NT2/D1 (cell line): ENCODE measurements at regions not wholly inside any gene's neighbourhood (a gene's known extent, or its start where the extent isn't known, plus 50 kb on each side); places are given as distances from the start of the nearest gene placed in this dataset.
"Not testable (repeated sequence)": the region's sequence is repeated elsewhere in the genome, so short reads cannot be mapped to it uniquely, and the experiment has no call there.

Experiments used
- DNase-seq: peaks from one replicate; pipeline ENCODE4 v3.0.0-alpha.2; 2011; ENCODE audit warnings: low read depth, low spot score
- H3K27me3 ChIP-seq: 2 replicates; pipeline ENCODE4 v1.6.0; 2011; ENCODE audit warnings: mild to moderate bottlenecking; ENCODE audit not compliant: insufficient read length, insufficient read depth
- H3K36me3 ChIP-seq: 2 replicates; pipeline ENCODE4 v1.6.1; 2011; ENCODE audit warnings: mild to moderate bottlenecking, low read length, mixed read lengths; ENCODE audit not compliant: insufficient read depth, insufficient read length
- H3K4me1 ChIP-seq: 2 replicates; pipeline ENCODE4 v1.5.1; 2011; ENCODE audit not compliant: insufficient read depth, insufficient read length
- H3K4me3 ChIP-seq: 2 replicates; pipeline ENCODE4 v1.5.1; 2011; ENCODE audit warnings: low read depth; ENCODE audit not compliant: insufficient read length
- H3K9ac ChIP-seq: 2 replicates; pipeline ENCODE4 v1.6.0; 2011; ENCODE audit warnings: low read depth; ENCODE audit not compliant: insufficient read length
- H3K9me3 ChIP-seq: 2 replicates; pipeline ENCODE4 v1.5.1; 2011; ENCODE audit warnings: mild to moderate bottlenecking, low read length; ENCODE audit not compliant: insufficient read depth
- SUZ12 ChIP-seq: IDR thresholded peaks from 2 replicates; pipeline ENCODE4 v1.6.1; 2011; ENCODE audit not compliant: insufficient read length, insufficient read depth; ENCODE audit errors: extremely low read depth
- YY1 ChIP-seq: IDR thresholded peaks from 2 replicates; pipeline ENCODE4 v1.6.1; 2011; ENCODE audit not compliant: insufficient read length, insufficient read depth
- ZNF274 ChIP-seq: IDR thresholded peaks from 2 replicates; pipeline ENCODE4 v1.6.1; 2011; ENCODE audit warnings: mild to moderate bottlenecking, low read depth, low read length

GRCh38 chr5:39618391-39618790 is 193.6 kb upstream of the DAB2 start:
- Histone ChIP-seq H3K4me3 (no peak overlapping the region), H3K9ac (no peak overlapping the region), H3K36me3 (no peaks in the 10 kb centered on the region), H3K4me1 (no peaks in the 10 kb centered on the region), H3K9me3 (no peaks in the 10 kb centered on the region), H3K27me3 (no peaks in the 10 kb centered on the region)
- DNase-seq: no peak
- TF ChIP-seq ZNF274 (no peak), SUZ12 (no peak), YY1 (no peak)

- no peaks in the 10 kb centered on the region for H3K9me3 ChIP-seq
- DNase-seq: no peak
Observed at GRCh38 chr5:39616131-39616530, 191.4 kb upstream of the DAB2 start.

GRCh38 chr5:39611076-39611475 is 186.3 kb upstream of the DAB2 start:
- not testable (repeated sequence) for H3K36me3 ChIP-seq, DNase-seq, H3K9me3 ChIP-seq

More at GRCh38 chr5:39616131-39616530, 191.4 kb upstream of the DAB2 start:
- no peaks in the 10 kb centered on the region for H3K36me3 ChIP-seq
- H3K9ac ChIP-seq: no peak overlapping the region
- H3K4me3 ChIP-seq: no peak overlapping the region
- no peaks in the 10 kb centered on the region for H3K27me3 ChIP-seq
- TF ChIP-seq ZNF274 (no peak), YY1 (no peak), SUZ12 (no peak)
- H3K4me1 ChIP-seq: no peaks in the 10 kb centered on the region

GRCh38 chr5:39608024-39608423 is 183.2 kb upstream of the DAB2 start:
- no peak for DNase-seq
- Histone ChIP-seq H3K27me3 (no peaks in the 10 kb centered on the region), H3K4me3 (no peak overlapping the region), H3K9me3 (no peaks in the 10 kb centered on the region), H3K36me3 (no peaks in the 10 kb centered on the region), H3K4me1 (no peaks in the 10 kb centered on the region), H3K9ac (no peak overlapping the region)
- TF ChIP-seq SUZ12 (no peak), ZNF274 (no peak), YY1 (no peak)

More at GRCh38 chr5:39611076-39611475, 186.3 kb upstream of the DAB2 start:
- not testable (repeated sequence) for H3K9ac ChIP-seq, H3K27me3 ChIP-seq, H3K4me3 ChIP-seq, H3K4me1 ChIP-seq

GRCh38 chr5:39606591-39606990 is 181.8 kb upstream of the DAB2 start:
- no peaks in the 10 kb centered on the region for H3K27me3 ChIP-seq
- DNase-seq: no peak
- no peaks in the 10 kb centered on the region for H3K9me3 ChIP-seq
- no peaks in the 10 kb centered on the region for H3K36me3 ChIP-seq
- H3K4me1 ChIP-seq: no peaks in the 10 kb centered on the region
- TF ChIP-seq ZNF274 (no peak), YY1 (no peak), SUZ12 (no peak)
- no peak overlapping the region for H3K9ac ChIP-seq
- H3K4me3 ChIP-seq: no peak overlapping the region

GRCh38 chr5:39605588-39606575 is 181.1 kb upstream of the DAB2 start:
- Histone ChIP-seq H3K4me3 (no peak overlapping the region), H3K9ac (no peak overlapping the region), H3K36me3 (no peaks in the 10 kb centered on the region), H3K4me1 (no peaks in the 10 kb centered on the region), H3K27me3 (no peaks in the 10 kb centered on the region), H3K9me3 (no peaks in the 10 kb centered on the region)
- TF ChIP-seq YY1 (no peak), ZNF274 (no peak)
- no peak for DNase-seq

GRCh38 chr5:39605145-39605544 is 180.4 kb upstream of the DAB2 start:
- no peak overlapping the region for H3K4me3 ChIP-seq
- DNase-seq: no peak
- no peak overlapping the region for H3K9ac ChIP-seq
- H3K4me1 ChIP-seq: no peaks in the 10 kb centered on the region
- H3K9me3 ChIP-seq: no peaks in the 10 kb centered on the region
- TF ChIP-seq ZNF274: no peak
- TF ChIP-seq SUZ12: no peak
- TF ChIP-seq YY1: no peak
- no peaks in the 10 kb centered on the region for H3K27me3 ChIP-seq
- H3K36me3 ChIP-seq: no peaks in the 10 kb centered on the region
